Right lobe of liver (tissue), 6 donors: ENCODE measurements at regions not wholly inside any gene's neighbourhood (a gene's known extent, or its start where the extent isn't known, plus 50 kb on each side); places are given as distances from the start of the nearest gene placed in this dataset.
A peak's percentile ranks its signal among the peaks of the same experiment; 100 is the strongest.

ENCODE experiments used
- ATAC-seq, 4 donors: fragments of 200-7000 bp; cut with Tn5 transposase; one replicate each; pipeline ENCODE4 v1.9.1; 2020; ENCODE audit warnings: mild to moderate bottlenecking in 4 of 4, moderate library complexity in 4 of 4
- DNase-seq, 3 donors: peaks; one replicate each; pipeline ENCODE4 v3.0.0-alpha.2; 2020
- H3K27ac ChIP-seq, 3 donors: fragments of 200-600 bp; one replicate each; pipeline ENCODE4 v1.8.0; 2022
- H3K27me3 ChIP-seq, 2 donors: fragments of 200-600 bp; one replicate each; pipeline ENCODE4 v1.8.0; 2022
- H3K36me3 ChIP-seq, 4 donors: fragments of 200-600 bp; sonication (generic) in 1 of 4; one replicate each; pipeline versions ENCODE4 v1.5.1 to v1.8.0; 2017 to 2022; ENCODE audit warnings: control low read depth in 1 of 4
- H3K4me1 ChIP-seq, 4 donors: fragments of 200-600 bp; sonication (generic) in 1 of 4; one replicate each; pipeline versions ENCODE4 v1.5.1 to v1.8.0; 2017 to 2022; ENCODE audit warnings: control low read depth in 1 of 4
- H3K4me3 ChIP-seq, 3 donors: fragments of 200-600 bp; one replicate each; pipeline ENCODE4 v1.8.0; 2022
- H3K9me3 ChIP-seq, 4 donors: fragments of 200-600 bp; sonication (generic) in 1 of 4; one replicate each; pipeline versions ENCODE4 v1.5.1 to v1.8.0; 2017 to 2022; ENCODE audit warnings: control low read depth in 1 of 4
- POLR2A ChIP-seq: fragments of 450-650 bp; IDR thresholded peaks from one replicate; pipeline ENCODE4 v1.6.1; 2017; ENCODE audit warnings: antibody characterized with exemption, mild to moderate bottlenecking
- WGBS: methylation state at CpG from one replicate; pipeline ENCODE4 v1.1.6; 2018; ENCODE audit warnings: low coverage, low lambda C conversion rate; ENCODE audit not compliant: insufficient coverage; ENCODE audit errors: missing lambda C conversion rate; 5-methylcytosine and 5-hydroxymethylcytosine counted together
- intact Hi-C, 2 donors: fragments of 100-400 bp; cut with DNase I; formaldehyde crosslinking; loops; one replicate each; pipeline versions ENCODE4 v1.11.2 to v1.14.1; 2022
- TF ChIP-seq, protein P1 (sequence below), 4 donors: fragments of 200-600 bp in 3 of 4; fragments of 450-650 bp in 1 of 4; IDR thresholded peaks; one replicate each; pipeline versions ENCODE4 v1.5.1 to v1.8.0; 2016 to 2022; ENCODE audit warnings: antibody characterized with exemption in 4 of 4, mild to moderate bottlenecking in 2 of 4
- donor health status: DM: no; HTN: yes; CAD: no.
- donor health status: DM: no; HTN: no; CAD: no.
- donor health status: DM: no; HTN: no; CAD: no.
- donor health status: DM: no; HTN: yes; CAD: no.
- donor health status: DM: no; HTN: yes; CAD: no.

DNA sequence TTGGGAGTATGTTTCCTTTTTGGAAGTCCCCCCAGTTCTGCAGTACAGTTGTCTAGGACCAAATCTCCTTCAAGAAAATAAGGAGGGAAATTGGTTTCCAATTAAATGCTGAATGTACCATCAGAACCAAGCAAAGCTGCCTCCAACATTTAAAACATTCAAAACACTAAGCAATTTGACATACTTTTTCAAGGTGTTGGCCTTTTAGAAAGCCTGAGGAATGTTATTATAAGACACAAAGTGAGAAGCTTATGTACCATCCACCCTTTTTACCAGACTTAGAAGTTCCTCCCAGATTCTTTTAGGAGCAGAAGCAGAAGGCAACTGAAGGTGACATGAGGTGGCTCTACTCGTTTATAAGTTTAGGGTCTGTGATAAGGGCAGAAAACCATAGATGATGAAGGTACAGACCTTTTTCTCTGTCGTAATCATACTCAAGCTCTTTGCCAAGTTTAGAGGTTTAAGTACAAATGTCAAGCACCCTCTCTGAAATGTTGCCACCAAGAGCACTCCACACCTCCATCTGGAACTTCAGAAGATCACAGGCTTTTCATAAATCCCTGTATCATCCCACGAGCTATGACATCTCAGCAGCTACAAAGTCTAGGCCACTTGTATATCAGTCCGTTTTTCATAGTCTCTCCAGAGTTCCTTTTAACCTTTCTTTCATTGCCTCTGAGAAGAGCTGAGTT, 282.5 kb upstream of the THBS1 start:
- DNase-seq (no peak), ATAC-seq (no peak)
- Histone ChIP-seq H3K27me3 (no peaks in the 10 kb centered on the region), H3K4me3 (no peak overlapping the region), H3K27ac (no peak overlapping the region), H3K9me3 (no peaks in the 10 kb centered on the region), H3K4me1 (peaks cover 0 to 7% (median 0%) of the 10 kb centered on the region in 4 donors), H3K36me3 (no peaks in the 10 kb centered on the region)
- WGBS: 53% methylated on average over 4 of the region's 4 CpGs
- TF ChIP-seq POLR2A: no peak
- TF ChIP-seq, protein P1, sequence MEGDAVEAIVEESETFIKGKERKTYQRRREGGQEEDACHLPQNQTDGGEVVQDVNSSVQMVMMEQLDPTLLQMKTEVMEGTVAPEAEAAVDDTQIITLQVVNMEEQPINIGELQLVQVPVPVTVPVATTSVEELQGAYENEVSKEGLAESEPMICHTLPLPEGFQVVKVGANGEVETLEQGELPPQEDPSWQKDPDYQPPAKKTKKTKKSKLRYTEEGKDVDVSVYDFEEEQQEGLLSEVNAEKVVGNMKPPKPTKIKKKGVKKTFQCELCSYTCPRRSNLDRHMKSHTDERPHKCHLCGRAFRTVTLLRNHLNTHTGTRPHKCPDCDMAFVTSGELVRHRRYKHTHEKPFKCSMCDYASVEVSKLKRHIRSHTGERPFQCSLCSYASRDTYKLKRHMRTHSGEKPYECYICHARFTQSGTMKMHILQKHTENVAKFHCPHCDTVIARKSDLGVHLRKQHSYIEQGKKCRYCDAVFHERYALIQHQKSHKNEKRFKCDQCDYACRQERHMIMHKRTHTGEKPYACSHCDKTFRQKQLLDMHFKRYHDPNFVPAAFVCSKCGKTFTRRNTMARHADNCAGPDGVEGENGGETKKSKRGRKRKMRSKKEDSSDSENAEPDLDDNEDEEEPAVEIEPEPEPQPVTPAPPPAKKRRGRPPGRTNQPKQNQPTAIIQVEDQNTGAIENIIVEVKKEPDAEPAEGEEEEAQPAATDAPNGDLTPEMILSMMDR (IDR thresholded peaks at IDR 0.05): no peak
- intact Hi-C loops: no loop called here

DNA sequence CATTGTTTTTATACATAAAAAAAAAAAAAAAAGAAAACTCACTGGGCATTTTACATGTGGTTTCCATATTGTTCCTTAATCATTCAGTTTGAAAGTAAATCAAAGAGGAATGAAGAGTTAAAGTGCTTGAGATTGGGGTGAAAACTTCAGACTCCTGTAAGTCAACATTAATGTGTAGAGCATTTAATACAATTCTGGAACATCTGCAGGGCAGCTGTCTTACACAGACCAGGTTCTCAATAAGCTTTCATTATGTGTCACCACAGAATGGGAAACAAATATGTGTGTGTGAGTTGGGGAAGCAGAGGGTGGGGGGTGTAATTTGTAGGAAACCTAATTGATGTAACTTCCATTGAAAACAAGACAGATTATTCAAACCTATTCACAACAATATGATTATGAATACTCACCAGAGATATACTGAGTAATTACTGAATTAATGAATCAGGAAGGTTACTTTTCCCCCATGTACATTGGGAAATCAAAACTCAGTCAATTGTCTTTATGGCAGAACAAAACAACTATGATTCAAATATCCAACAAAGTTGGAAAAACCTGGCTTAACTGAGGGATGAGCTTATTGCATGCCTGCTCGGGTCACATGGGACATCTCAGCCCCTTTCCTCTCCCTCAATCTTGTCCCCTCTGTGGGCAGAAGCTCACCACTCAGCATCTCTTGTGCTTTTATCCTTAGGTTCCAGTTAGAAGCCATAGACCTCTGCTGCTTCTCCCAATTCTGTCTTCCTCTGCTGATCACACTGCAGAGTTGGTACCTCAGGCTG, 281.2 kb upstream of the THBS1 start:
- H3K9me3 ChIP-seq: no peaks in the 10 kb centered on the region
- no peak for ATAC-seq
- WGBS: 78% methylated on average over 1 of the region's 1 CpG
- H3K27ac ChIP-seq: no peak overlapping the region
- no peaks in the 10 kb centered on the region for H3K36me3 ChIP-seq
- H3K27me3 ChIP-seq: no peaks in the 10 kb centered on the region
- intact Hi-C loops: loop anchor here in 1 of 2 donors (10.0 kb wide), 1 partner anchor 275 kb away; no protein-coding TSS in a partner anchor
- TF ChIP-seq, protein P1 (IDR thresholded peaks at IDR 0.05): no peak
- no peak for TF ChIP-seq POLR2A
- no peak for DNase-seq
- H3K4me1 ChIP-seq: peaks cover 0 to 7% (median 0%) of the 10 kb centered on the region in 4 donors
- no peak overlapping the region for H3K4me3 ChIP-seq

DNA sequence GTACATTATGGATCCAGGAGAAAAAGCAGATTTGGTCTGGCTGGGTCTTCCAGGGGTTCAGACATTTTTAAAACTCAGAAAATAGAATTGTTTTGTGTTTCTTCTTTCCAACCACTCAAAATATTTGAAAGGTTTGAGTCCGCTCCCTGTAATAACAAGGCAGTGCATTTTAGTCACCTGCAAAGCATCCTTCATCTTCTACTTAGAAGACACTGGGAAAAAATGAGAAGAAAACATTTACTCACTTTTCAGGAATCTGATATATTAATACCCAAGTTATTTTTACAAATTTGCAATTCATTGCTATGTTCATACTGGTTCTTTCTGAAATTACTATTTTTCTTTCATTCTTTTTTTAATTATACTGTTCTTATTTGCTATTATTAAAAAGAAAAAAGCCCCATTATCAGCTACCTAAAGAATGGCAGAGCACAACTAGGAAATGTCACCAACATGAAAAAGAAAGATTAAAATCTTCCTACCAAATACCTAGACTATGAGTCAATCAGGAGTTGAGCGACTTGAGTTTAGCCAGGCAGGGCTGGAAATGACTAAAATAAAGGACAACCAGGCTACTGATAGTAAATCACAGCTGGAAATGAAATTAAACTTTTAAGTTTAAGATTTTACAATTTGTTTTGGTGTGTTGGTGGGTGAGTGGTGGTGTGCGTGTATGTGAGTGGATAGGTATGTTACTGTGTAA, 280.3 kb upstream of the THBS1 start:
- intact Hi-C loops: loop anchor here in 1 of 2 donors (10.0 kb wide), 1 partner anchor 274 kb away; no protein-coding TSS in a partner anchor
- Histone ChIP-seq H3K36me3 (no peaks in the 10 kb centered on the region), H3K4me1 (peaks cover 0 to 7% (median 0%) of the 10 kb centered on the region in 4 donors), H3K4me3 (no peak overlapping the region), H3K27me3 (no peaks in the 10 kb centered on the region), H3K27ac (no peak overlapping the region), H3K9me3 (no peaks in the 10 kb centered on the region)
- TF ChIP-seq, protein P1 (IDR thresholded peaks at IDR 0.05): no peak
- TF ChIP-seq POLR2A: no peak
- DNase-seq: no peak
- WGBS: 76% methylated on average over 3 of the region's 3 CpGs
- ATAC-seq: peak in 1 of 4 donors; percentile 25

DNA sequence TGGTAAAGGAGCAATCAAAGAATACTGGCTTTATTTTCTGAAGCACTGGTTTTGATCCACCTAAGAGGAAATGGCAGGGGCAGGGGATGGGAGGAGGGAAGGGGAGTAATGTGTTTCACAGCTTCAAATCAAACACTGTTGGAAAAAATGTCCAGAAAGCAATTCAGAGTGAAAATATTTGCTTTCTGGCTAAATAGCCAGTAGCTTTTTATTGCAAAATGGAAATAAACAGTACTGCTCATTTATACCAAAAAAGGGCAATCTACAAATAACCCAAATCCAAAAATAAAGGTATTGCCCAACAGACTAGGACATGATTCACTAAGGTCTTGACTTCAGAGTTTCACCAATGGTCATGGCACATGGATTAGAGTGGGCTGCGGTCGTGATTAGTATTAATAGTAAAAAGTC, 279.3 kb upstream of the THBS1 start:
- no peak overlapping the region for H3K4me3 ChIP-seq
- TF ChIP-seq POLR2A: no peak
- TF ChIP-seq, protein P1 (IDR thresholded peaks at IDR 0.05): no peak
- ATAC-seq (peak; percentile 67 to 83 (median 74)), DNase-seq (no peak)
- no peaks in the 10 kb centered on the region for H3K36me3 ChIP-seq
- intact Hi-C loops: loop anchor here in 1 of 2 donors (10.0 kb wide), 1 partner anchor 273 kb away; no protein-coding TSS in a partner anchor
- H3K4me1 ChIP-seq: peaks cover 0 to 7% (median 0%) of the 10 kb centered on the region in 4 donors
- 32% methylated on average over 2 of the region's 2 CpGs for WGBS
- H3K27me3 ChIP-seq: no peaks in the 10 kb centered on the region
- H3K9me3 ChIP-seq: no peaks in the 10 kb centered on the region
- peak overlapping the region in 1 of 3 donors; percentile 5 for H3K27ac ChIP-seq
